ENCODE measurements at regions not wholly inside any gene's neighbourhood (a gene's known extent, or its start where the extent isn't known, plus 50 kb on each side); places are given as distances from the start of the nearest gene placed in this dataset.

DNA sequence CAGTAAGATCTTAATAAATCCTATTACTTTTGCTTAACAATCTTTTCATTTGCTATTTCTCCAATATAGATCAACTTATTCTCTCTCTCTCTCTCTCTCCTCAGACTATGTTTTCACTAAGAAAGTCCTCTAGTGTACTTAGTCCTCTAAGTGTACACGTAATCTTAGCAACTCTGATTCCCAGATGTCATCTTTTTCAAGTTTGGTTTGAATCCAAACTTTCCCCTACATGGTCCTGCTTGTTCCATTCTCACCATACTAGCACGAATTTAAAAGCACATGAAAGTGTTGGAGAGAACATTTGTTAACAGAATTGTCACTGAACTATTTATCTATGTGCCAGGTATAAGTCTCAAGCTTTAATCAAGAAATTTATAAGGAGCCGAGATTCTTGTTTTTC lies 202.9 kb downstream of the SPRY2 start:
- no peak for TF ChIP-seq EZH2phosphoT487 (conservative IDR thresholded peaks at IDR 0.05; ENCODE audit: low read length)
- TF ChIP-seq, protein P1, sequence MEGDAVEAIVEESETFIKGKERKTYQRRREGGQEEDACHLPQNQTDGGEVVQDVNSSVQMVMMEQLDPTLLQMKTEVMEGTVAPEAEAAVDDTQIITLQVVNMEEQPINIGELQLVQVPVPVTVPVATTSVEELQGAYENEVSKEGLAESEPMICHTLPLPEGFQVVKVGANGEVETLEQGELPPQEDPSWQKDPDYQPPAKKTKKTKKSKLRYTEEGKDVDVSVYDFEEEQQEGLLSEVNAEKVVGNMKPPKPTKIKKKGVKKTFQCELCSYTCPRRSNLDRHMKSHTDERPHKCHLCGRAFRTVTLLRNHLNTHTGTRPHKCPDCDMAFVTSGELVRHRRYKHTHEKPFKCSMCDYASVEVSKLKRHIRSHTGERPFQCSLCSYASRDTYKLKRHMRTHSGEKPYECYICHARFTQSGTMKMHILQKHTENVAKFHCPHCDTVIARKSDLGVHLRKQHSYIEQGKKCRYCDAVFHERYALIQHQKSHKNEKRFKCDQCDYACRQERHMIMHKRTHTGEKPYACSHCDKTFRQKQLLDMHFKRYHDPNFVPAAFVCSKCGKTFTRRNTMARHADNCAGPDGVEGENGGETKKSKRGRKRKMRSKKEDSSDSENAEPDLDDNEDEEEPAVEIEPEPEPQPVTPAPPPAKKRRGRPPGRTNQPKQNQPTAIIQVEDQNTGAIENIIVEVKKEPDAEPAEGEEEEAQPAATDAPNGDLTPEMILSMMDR (IDR thresholded peaks at IDR 0.05; ENCODE audit: insufficient read depth, low read length, poor library complexity, severe bottlenecking), result no peak
- Histone ChIP-seq H3K79me2 (ENCODE audit: insufficient read depth, low read length) (no peaks in the 10 kb centered on the region), H3K36me3 (ENCODE audit: low read length) (no peaks in the 10 kb centered on the region), H4K20me1 (ENCODE audit: low read depth, low read length) (no peaks in the 10 kb centered on the region), H3K9me3 (ENCODE audit: insufficient read depth, low read length) (no peaks in the 10 kb centered on the region), H3K9me2 (replicated peaks; ENCODE audit: insufficient read depth, low read length) (no peaks in the 10 kb centered on the region), H3K27me3 (ENCODE audit: low read length) (no peaks in the 10 kb centered on the region), H2AFZ (ENCODE audit: low read depth, low read length, severe bottlenecking) (no peak overlapping the region), H3K9ac (ENCODE audit: low read length) (no peak overlapping the region), H3F3A (ENCODE audit: insufficient read depth) (no peaks in the 10 kb centered on the region), H3K4me2 (ENCODE audit: low read depth, low read length, poor library complexity, severe bottlenecking) (no peak overlapping the region), H3K27ac (ENCODE audit: low read depth, low read length) (no peak overlapping the region), H3K4me3 (ENCODE audit: insufficient read depth, low read length, poor library complexity, severe bottlenecking) (no peak overlapping the region)

DNA sequence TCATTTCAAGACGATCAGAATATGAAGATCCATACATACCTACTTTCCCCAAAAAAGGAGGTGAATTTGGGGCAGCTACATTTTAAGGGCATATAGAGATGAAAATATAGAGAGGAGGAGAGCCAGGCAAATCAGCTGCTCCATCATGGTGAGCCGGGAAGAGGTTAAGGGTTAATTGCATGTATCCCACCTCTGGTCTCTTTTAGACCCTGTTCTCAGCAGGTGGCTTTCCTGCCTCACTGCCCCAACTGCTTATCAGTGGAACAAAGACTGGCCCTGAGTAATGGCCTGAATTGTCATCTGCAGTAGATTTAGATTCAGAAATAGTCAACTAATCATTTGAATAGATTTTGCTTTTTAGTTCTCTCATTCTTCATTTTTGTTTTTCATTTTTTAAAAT lies 206.6 kb downstream of the SPRY2 start:
- Histone ChIP-seq H3K79me2 (ENCODE audit: insufficient read depth, low read length) (no peaks in the 10 kb centered on the region), H3K9me2 (replicated peaks; ENCODE audit: insufficient read depth, low read length) (no peaks in the 10 kb centered on the region), H3K36me3 (ENCODE audit: low read length) (no peaks in the 10 kb centered on the region), H4K20me1 (ENCODE audit: low read depth, low read length) (no peaks in the 10 kb centered on the region), H3F3A (ENCODE audit: insufficient read depth) (no peaks in the 10 kb centered on the region), H3K9ac (ENCODE audit: low read length) (no peak overlapping the region), H3K27me3 (ENCODE audit: low read length) (no peaks in the 10 kb centered on the region), H3K9me3 (ENCODE audit: insufficient read depth, low read length) (no peaks in the 10 kb centered on the region), H3K4me2 (ENCODE audit: low read depth, low read length, poor library complexity, severe bottlenecking) (no peak overlapping the region), H3K4me3 (ENCODE audit: insufficient read depth, low read length, poor library complexity, severe bottlenecking) (no peak overlapping the region), H2AFZ (ENCODE audit: low read depth, low read length, severe bottlenecking) (no peak overlapping the region), H3K27ac (ENCODE audit: low read depth, low read length) (no peak overlapping the region)
- TF ChIP-seq, protein P1 (IDR thresholded peaks at IDR 0.05; ENCODE audit: insufficient read depth, low read length, poor library complexity, severe bottlenecking), result no peak
- TF ChIP-seq EZH2phosphoT487 (conservative IDR thresholded peaks at IDR 0.05; ENCODE audit: low read length), result no peak

DNA sequence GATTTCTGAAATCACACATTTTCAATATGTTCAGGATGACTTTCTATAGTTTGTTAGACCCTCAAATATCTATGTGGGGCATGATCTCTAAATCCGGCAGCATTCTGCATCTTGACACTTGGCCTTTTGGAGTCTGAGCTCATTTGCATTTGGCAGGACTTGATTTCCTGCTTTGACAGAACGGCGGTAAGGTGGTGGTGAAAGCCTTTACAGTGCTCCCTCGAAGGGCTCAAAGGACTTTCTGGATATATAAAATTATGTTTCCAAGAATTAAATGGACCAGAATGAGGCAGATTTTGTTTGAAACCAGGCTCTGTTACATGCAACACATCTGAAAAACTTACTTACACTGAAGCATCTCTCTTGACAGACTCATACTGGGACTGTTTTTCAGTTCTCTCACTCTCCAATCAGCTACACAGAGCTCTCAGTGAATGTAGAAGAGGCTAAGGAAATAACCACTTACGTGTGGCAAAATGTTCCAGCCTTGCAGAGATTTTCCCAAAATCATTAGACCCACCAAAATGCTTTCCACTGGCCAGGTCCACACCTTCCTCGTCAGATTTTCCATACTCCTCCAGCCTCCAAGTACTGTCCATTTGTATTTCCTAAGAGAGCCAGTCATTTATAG lies 207.2 kb downstream of the SPRY2 start:
- Histone ChIP-seq H4K20me1 (ENCODE audit: low read depth, low read length) (no peaks in the 10 kb centered on the region), H3K27me3 (ENCODE audit: low read length) (no peaks in the 10 kb centered on the region), H3K9me3 (ENCODE audit: insufficient read depth, low read length) (no peaks in the 10 kb centered on the region), H3K36me3 (ENCODE audit: low read length) (no peaks in the 10 kb centered on the region), H3K79me2 (ENCODE audit: insufficient read depth, low read length) (no peaks in the 10 kb centered on the region), H3K4me3 (ENCODE audit: insufficient read depth, low read length, poor library complexity, severe bottlenecking) (no peak overlapping the region), H3K9ac (ENCODE audit: low read length) (no peak overlapping the region), H3K27ac (ENCODE audit: low read depth, low read length) (no peak overlapping the region), H2AFZ (ENCODE audit: low read depth, low read length, severe bottlenecking) (no peak overlapping the region), H3F3A (ENCODE audit: insufficient read depth) (no peaks in the 10 kb centered on the region), H3K9me2 (replicated peaks; ENCODE audit: insufficient read depth, low read length) (no peaks in the 10 kb centered on the region), H3K4me2 (ENCODE audit: low read depth, low read length, poor library complexity, severe bottlenecking) (no peak overlapping the region)
- TF ChIP-seq, protein P1 (IDR thresholded peaks at IDR 0.05; ENCODE audit: insufficient read depth, low read length, poor library complexity, severe bottlenecking), result no peak
- no peak for TF ChIP-seq EZH2phosphoT487 (conservative IDR thresholded peaks at IDR 0.05; ENCODE audit: low read length)

All from SU-DHL-6 (cell line).